HepG2 (cell line): ENCODE measurements at regions not wholly inside any gene's neighbourhood (a gene's known extent, or its start where the extent isn't known, plus 50 kb on each side); places are given as distances from the start of the nearest gene placed in this dataset.

Source experiments
- ATAC-seq: fragments of 200-7000 bp; cut with Tn5 transposase; 3 replicates; pipeline ENCODE4 v1.9.1; 2020; ENCODE audit warnings: mild to moderate bottlenecking, moderate library complexity
- BruUV-seq: library from RNA; stranded (reverse); fragments of 400-500 nt; replicated peaks from 2 replicates; lab custom pipeline; 2021; lab: Mats Ljungman, UMichigan
- CTCF ChIA-PET: fragments of 300-600 bp; formaldehyde crosslinking; extraction: SDS; loops from one replicate; lab custom pipeline; 2021; ENCODE audit warnings: low total read pairs, inconsistent platforms, low intra/inter-chr PET ratio; lab: Yijun Ruan, JAX
- POLR2A ChIA-PET: fragments of 350-600 bp; sonication (Branson Sonifier 250); formaldehyde crosslinking; loops from one replicate; lab custom pipeline; 2020; ENCODE audit warnings: antibody characterized with exemption, inconsistent platforms; lab: Yijun Ruan, JAX
- DNase-seq: peaks from one replicate; pipeline ENCODE4 v3.0.0-alpha.2; 2015; ENCODE audit warnings: low spot score
- FAIRE-seq: peaks from 3 replicates; lab custom pipeline; 2011; peaks lifted over from hg19 to GRCh38; lab: Jason Lieb, UNC
- H2AFZ ChIP-seq: one replicate; pipeline ENCODE4 v1.6.1; 2011; ENCODE audit warnings: low read length, inconsistent platforms
- H3K27ac ChIP-seq: fragments of 300-600 bp; 3 replicates; pipeline ENCODE4 v1.8.0; 2011; ENCODE audit warnings: mixed run types, mild to moderate bottlenecking, mixed read lengths, low read length, inconsistent platforms; ENCODE audit not compliant: insufficient read depth; ENCODE audit errors: extremely low read length
- H3K27me3 ChIP-seq, 2 experiments: fragments of 200-600 bp in 1 of 2; 2 replicates in 1 of 2; 3 replicates in 1 of 2; pipeline versions ENCODE4 v1.6.0 to v1.8.0; 2011; ENCODE audit warnings: low read length in 2 of 2, mild to moderate bottlenecking in 2 of 2, moderate library complexity in 2 of 2, inconsistent platforms in 1 of 2; ENCODE audit not compliant: insufficient read depth in 2 of 2, control insufficient read depth in 1 of 2
- H3K36me3 ChIP-seq, 2 experiments: fragments of 200-600 bp in 1 of 2; replicated peaks in 1 of 2; 2 replicates in 1 of 2; 3 replicates in 1 of 2; pipeline versions ENCODE4 v1.5.1 to v1.8.0; 2011; ENCODE audit warnings: low read length in 2 of 2, inconsistent platforms in 1 of 2; ENCODE audit not compliant: insufficient read depth in 2 of 2, control insufficient read depth in 1 of 2
- H3K4me1 ChIP-seq: 2 replicates; pipeline ENCODE4 v1.5.1; 2012; ENCODE audit warnings: low read length, inconsistent platforms; ENCODE audit not compliant: insufficient read depth
- H3K4me2 ChIP-seq: 2 replicates; pipeline ENCODE4 v1.6.0; 2011; ENCODE audit warnings: low read depth, low read length, inconsistent platforms
- H3K4me3 ChIP-seq, 3 experiments: fragments of 200-600 bp in 1 of 3; sonication (generic), shearing (Covaris generic) in 1 of 3; replicated peaks in 1 of 3; 2 replicates each; pipeline ENCODE4 v1.5.1; 2011 to 2016; ENCODE audit warnings: low read length in 3 of 3, inconsistent platforms in 2 of 3, low read depth in 2 of 3, mild to moderate bottlenecking in 2 of 3, control low read depth in 1 of 3, mixed read lengths in 1 of 3; ENCODE audit not compliant: insufficient read depth in 1 of 3
- H3K79me2 ChIP-seq: one replicate; pipeline ENCODE4 v1.6.1; 2011; ENCODE audit warnings: low read length, inconsistent platforms; ENCODE audit not compliant: insufficient read depth
- H3K9ac ChIP-seq: 2 replicates; pipeline ENCODE4 v1.6.0; 2011; ENCODE audit warnings: mild to moderate bottlenecking, low read depth, low read length, inconsistent platforms; ENCODE audit not compliant: insufficient read depth
- H3K9me3 ChIP-seq: 2 replicates; pipeline ENCODE4 v1.5.1; 2012; ENCODE audit warnings: mild to moderate bottlenecking, low read length
- H4K20me1 ChIP-seq: 2 replicates; pipeline ENCODE4 v1.6.0; 2011; ENCODE audit warnings: inconsistent platforms, mild to moderate bottlenecking, low read length, moderate library complexity; ENCODE audit not compliant: insufficient read depth
- GABPA ChIP-seq, 2 experiments: IDR thresholded peaks; 2 replicates each; pipeline ENCODE4 v1.6.1; 2011 to 2016; ENCODE audit warnings: low read depth in 2 of 2, low read length in 1 of 2, missing biosample characterization in 1 of 2, missing genetic modification characterization in 1 of 2
- PAWR ChIP-seq: sonication (generic); formaldehyde crosslinking; IDR thresholded peaks from 2 replicates; pipeline ENCODE4 v1.4.0; 2020; ENCODE audit warnings: missing genetic modification reagents, mild to moderate bottlenecking, borderline replicate concordance
- POGK ChIP-seq: sonication (generic); formaldehyde crosslinking; conservative IDR thresholded peaks from 2 replicates; pipeline ENCODE4 v1.8.0; 2022; ENCODE audit warnings: mild to moderate bottlenecking, moderate library complexity, missing genetic modification reagents
- PRMT3 ChIP-seq: sonication (generic); formaldehyde crosslinking; IDR thresholded peaks from 2 replicates; pipeline ENCODE4 v1.8.1; 2022; ENCODE audit warnings: low read depth, mild to moderate bottlenecking, moderate library complexity, missing genetic modification reagents, borderline replicate concordance
- SRSF4 ChIP-seq: fragments of 200-400 bp; formaldehyde crosslinking; IDR thresholded peaks from one replicate; pipeline ENCODE4 v1.6.1; 2018; ENCODE audit warnings: mild to moderate bottlenecking, low read depth, low read length, moderate library complexity; ENCODE audit not compliant: poor library complexity, severe bottlenecking
- TCF7 ChIP-seq: sonication (generic); IDR thresholded peaks from 2 replicates; pipeline ENCODE4 v1.6.1; 2016; ENCODE audit warnings: antibody characterized with exemption, low read depth
- U2AF2 ChIP-seq: fragments of 200-400 bp; formaldehyde crosslinking; IDR thresholded peaks from 2 replicates; pipeline ENCODE4 v1.6.1; 2017; ENCODE audit warnings: low read depth, mild to moderate bottlenecking, low read length
- XBP1 ChIP-seq: sonication (generic); formaldehyde crosslinking; IDR thresholded peaks from 2 replicates; pipeline ENCODE4 v1.5.0; 2020; ENCODE audit warnings: missing genetic modification reagents
- ZNF580 ChIP-seq: IDR thresholded peaks from 2 replicates; pipeline ENCODE4 v1.6.1; 2016; ENCODE audit warnings: low read depth, borderline replicate concordance
- WGBS: methylation state at CpG from one replicate; pipeline ENCODE4 v1.1.6; 2017; ENCODE audit warnings: low lambda C conversion rate; 5-methylcytosine and 5-hydroxymethylcytosine counted together
- in situ Hi-C: cut with HindIII; loops from 2 replicates; pipeline ENCODE4 v1.10.0; 2017; ENCODE audit warnings: low pct_unique_long_range_greater_than_20kb; ENCODE audit not compliant: extremely low pct_ligation_motif_present
- intact Hi-C: fragments of 100-400 bp; cut with micrococcal nuclease; formaldehyde crosslinking; loops from one replicate; pipeline ENCODE4 v1.10.0; 2022; ENCODE audit not compliant: unreplicated experiment
- TF ChIP-seq, protein P1 (sequence below): sonication (generic); formaldehyde crosslinking; IDR thresholded peaks from 2 replicates; pipeline ENCODE4 v1.4.0; 2020; ENCODE audit warnings: missing genetic modification reagents
- TF ChIP-seq, protein P2 (sequence below): sonication (generic); formaldehyde crosslinking; IDR thresholded peaks from 2 replicates; pipeline ENCODE4 v1.4.0; 2020; ENCODE audit warnings: missing genetic modification reagents, borderline replicate concordance

- TF ChIP-seq TCF7 (no peak), POGK (CRISPR knock-in tag) (no peak)
These were observed 106.9 kb upstream of the C7orf33 start (continued) for GRCh38 chr7:148483515-148484308.

GRCh38 chr7:148484486-148484885, 106.1 kb upstream of the C7orf33 start:
- BruUV-seq = no TSS peak
- POLR2A ChIA-PET = no interaction called here
- intact Hi-C loops = no loop called here
- no peak overlapping the region for H3K27ac ChIP-seq
- no peaks in the 10 kb centered on the region for H3K79me2 ChIP-seq
- no peak overlapping the region for H3K4me3 ChIP-seq
- peaks cover 26% of the 10 kb centered on the region for H3K4me1 ChIP-seq
- no peak for ATAC-seq
- DNase-seq = no peak
- H2AFZ ChIP-seq = no peak overlapping the region
- CTCF ChIA-PET = no interaction called here
- no peaks in the 10 kb centered on the region for H4K20me1 ChIP-seq
- no peaks in the 10 kb centered on the region for H3K9me3 ChIP-seq
- H3K4me2 ChIP-seq = no peak overlapping the region
- H3K9ac ChIP-seq = no peak overlapping the region
- H3K27me3 ChIP-seq = peaks cover 0 to 6% of the 10 kb centered on the region in 2 experiments; a peak in 1 of 5 replicates
- FAIRE-seq = no peak
- WGBS = 54% methylated on average over 3 of the region's 3 CpGs
- in situ Hi-C loops = loop anchor here (10.0 kb wide), 1 partner anchor 220 kb away; no protein-coding TSS in a partner anchor
- H3K36me3 ChIP-seq = no peaks in the 10 kb centered on the region
- TF ChIP-seq, protein P1, sequence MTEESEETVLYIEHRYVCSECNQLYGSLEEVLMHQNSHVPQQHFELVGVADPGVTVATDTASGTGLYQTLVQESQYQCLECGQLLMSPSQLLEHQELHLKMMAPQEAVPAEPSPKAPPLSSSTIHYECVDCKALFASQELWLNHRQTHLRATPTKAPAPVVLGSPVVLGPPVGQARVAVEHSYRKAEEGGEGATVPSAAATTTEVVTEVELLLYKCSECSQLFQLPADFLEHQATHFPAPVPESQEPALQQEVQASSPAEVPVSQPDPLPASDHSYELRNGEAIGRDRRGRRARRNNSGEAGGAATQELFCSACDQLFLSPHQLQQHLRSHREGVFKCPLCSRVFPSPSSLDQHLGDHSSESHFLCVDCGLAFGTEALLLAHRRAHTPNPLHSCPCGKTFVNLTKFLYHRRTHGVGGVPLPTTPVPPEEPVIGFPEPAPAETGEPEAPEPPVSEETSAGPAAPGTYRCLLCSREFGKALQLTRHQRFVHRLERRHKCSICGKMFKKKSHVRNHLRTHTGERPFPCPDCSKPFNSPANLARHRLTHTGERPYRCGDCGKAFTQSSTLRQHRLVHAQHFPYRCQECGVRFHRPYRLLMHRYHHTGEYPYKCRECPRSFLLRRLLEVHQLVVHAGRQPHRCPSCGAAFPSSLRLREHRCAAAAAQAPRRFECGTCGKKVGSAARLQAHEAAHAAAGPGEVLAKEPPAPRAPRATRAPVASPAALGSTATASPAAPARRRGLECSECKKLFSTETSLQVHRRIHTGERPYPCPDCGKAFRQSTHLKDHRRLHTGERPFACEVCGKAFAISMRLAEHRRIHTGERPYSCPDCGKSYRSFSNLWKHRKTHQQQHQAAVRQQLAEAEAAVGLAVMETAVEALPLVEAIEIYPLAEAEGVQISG = no peak
- no peak for TF ChIP-seq PRMT3 (CRISPR knock-in tag)
- no peak for TF ChIP-seq SRSF4
- TF ChIP-seq GABPA (IDR thresholded peaks at IDR 0.05; ENCODE audit: low read depth, low read length) = no peak
- TF ChIP-seq GABPA (CRISPR knock-in tag; IDR thresholded peaks at IDR 0.05; ENCODE audit: low read depth) = no peak
- TF ChIP-seq, protein P2, sequence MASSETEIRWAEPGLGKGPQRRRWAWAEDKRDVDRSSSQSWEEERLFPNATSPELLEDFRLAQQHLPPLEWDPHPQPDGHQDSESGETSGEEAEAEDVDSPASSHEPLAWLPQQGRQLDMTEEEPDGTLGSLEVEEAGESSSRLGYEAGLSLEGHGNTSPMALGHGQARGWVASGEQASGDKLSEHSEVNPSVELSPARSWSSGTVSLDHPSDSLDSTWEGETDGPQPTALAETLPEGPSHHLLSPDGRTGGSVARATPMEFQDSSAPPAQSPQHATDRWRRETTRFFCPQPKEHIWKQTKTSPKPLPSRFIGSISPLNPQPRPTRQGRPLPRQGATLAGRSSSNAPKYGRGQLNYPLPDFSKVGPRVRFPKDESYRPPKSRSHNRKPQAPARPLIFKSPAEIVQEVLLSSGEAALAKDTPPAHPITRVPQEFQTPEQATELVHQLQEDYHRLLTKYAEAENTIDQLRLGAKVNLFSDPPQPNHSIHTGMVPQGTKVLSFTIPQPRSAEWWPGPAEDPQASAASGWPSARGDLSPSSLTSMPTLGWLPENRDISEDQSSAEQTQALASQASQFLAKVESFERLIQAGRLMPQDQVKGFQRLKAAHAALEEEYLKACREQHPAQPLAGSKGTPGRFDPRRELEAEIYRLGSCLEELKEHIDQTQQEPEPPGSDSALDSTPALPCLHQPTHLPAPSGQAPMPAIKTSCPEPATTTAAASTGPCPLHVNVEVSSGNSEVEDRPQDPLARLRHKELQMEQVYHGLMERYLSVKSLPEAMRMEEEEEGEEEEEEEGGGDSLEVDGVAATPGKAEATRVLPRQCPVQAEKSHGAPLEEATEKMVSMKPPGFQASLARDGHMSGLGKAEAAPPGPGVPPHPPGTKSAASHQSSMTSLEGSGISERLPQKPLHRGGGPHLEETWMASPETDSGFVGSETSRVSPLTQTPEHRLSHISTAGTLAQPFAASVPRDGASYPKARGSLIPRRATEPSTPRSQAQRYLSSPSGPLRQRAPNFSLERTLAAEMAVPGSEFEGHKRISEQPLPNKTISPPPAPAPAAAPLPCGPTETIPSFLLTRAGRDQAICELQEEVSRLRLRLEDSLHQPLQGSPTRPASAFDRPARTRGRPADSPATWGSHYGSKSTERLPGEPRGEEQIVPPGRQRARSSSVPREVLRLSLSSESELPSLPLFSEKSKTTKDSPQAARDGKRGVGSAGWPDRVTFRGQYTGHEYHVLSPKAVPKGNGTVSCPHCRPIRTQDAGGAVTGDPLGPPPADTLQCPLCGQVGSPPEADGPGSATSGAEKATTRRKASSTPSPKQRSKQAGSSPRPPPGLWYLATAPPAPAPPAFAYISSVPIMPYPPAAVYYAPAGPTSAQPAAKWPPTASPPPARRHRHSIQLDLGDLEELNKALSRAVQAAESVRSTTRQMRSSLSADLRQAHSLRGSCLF = no peak
- TF ChIP-seq U2AF2 = no peak
- no peak for TF ChIP-seq PAWR (CRISPR knock-in tag)
- no peak for TF ChIP-seq XBP1 (CRISPR knock-in tag)
- no peak for TF ChIP-seq ZNF580 (CRISPR knock-in tag)
